ENCODE measurements at regions not wholly inside any gene's neighbourhood (a gene's known extent, or its start where the extent isn't known, plus 50 kb on each side); places are given as distances from the start of the nearest gene placed in this dataset.

DNA sequence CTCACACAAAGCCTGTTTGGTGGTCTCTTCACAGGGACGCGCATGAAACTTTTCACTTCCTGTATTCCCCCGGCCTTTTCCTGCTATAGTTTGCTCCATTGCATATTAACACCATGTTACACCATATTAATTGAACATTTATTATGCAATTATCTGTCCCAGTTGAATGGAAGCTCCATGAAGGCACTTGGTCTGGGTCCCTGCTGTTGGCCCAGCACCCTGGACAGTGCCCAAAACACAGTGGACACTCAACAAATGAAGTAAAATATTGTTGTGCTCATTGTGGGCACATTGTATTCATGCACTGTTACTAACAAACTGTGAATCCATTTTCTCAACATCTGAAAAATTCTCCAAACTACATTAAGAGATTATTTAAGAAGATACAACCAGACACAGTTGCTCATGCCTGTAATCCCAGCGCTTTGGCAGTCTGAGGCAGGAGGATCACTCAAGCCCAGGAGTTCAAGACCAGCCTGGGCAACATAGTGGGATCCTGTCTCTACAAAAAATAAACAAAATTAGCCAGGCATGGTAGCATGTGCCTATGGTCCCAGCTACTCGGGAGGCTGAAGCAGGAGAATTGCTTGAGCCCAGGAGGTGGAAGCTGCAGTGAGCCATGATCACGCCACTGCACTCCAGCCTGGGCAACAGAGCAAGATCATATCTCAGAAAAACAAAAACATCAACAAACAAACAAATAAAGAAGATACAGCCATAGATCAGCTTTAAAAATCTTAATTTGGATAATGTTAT, 292.7 kb upstream of the TENM3 start:
- TF ChIP-seq POLR2A (IDR thresholded peaks at IDR 0.05) (no peak), POLR2AphosphoS5 (IDR thresholded peaks at IDR 0.05) (no peak), EP300 (IDR thresholded peaks at IDR 0.05) (no peak)
- TF ChIP-seq, protein P1, sequence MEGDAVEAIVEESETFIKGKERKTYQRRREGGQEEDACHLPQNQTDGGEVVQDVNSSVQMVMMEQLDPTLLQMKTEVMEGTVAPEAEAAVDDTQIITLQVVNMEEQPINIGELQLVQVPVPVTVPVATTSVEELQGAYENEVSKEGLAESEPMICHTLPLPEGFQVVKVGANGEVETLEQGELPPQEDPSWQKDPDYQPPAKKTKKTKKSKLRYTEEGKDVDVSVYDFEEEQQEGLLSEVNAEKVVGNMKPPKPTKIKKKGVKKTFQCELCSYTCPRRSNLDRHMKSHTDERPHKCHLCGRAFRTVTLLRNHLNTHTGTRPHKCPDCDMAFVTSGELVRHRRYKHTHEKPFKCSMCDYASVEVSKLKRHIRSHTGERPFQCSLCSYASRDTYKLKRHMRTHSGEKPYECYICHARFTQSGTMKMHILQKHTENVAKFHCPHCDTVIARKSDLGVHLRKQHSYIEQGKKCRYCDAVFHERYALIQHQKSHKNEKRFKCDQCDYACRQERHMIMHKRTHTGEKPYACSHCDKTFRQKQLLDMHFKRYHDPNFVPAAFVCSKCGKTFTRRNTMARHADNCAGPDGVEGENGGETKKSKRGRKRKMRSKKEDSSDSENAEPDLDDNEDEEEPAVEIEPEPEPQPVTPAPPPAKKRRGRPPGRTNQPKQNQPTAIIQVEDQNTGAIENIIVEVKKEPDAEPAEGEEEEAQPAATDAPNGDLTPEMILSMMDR (IDR thresholded peaks at IDR 0.05), result no peak
